Calu3 (cell line): ENCODE measurements at regions not wholly inside any gene's neighbourhood (a gene's known extent, or its start where the extent isn't known, plus 50 kb on each side); places are given as distances from the start of the nearest gene placed in this dataset.
"Not testable (repeated sequence)": the region's sequence is repeated elsewhere in the genome, so short reads cannot be mapped to it uniquely, and the experiment has no call there.

Experiments used
- BruUV-seq: library from RNA; stranded (reverse); fragments of 400-500 nt; replicated peaks from 2 replicates; lab custom pipeline; 2021; lab: Mats Ljungman, UMichigan
- CTCF ChIA-PET: fragments of 300-600 bp; sonication (Branson Sonifier 250); formaldehyde crosslinking; loops from one replicate; lab custom pipeline; 2022; ENCODE audit warnings: antibody characterized with exemption; lab: Charles Lee
- DNase-seq: peaks from one replicate; pipeline ENCODE4 v3.0.0; 2022
- H3K27ac Mint-ChIP-seq: one replicate; pipeline ENCODE4 v1.8.0; 2022; ENCODE audit warnings: mixed read lengths; ENCODE audit not compliant: unreplicated experiment
- H3K27me3 Mint-ChIP-seq: one replicate; pipeline ENCODE4 v1.8.0; 2022; ENCODE audit warnings: mixed read lengths; ENCODE audit not compliant: unreplicated experiment
- H3K36me3 Mint-ChIP-seq: one replicate; pipeline ENCODE4 v1.8.0; 2022; ENCODE audit warnings: mild to moderate bottlenecking, moderate library complexity, mixed read lengths; ENCODE audit not compliant: insufficient read depth, unreplicated experiment
- H3K4me1 Mint-ChIP-seq: one replicate; pipeline ENCODE4 v1.8.0; 2022; ENCODE audit warnings: mild to moderate bottlenecking, low read depth, mixed read lengths; ENCODE audit not compliant: unreplicated experiment
- H3K4me3 Mint-ChIP-seq: one replicate; pipeline ENCODE4 v1.8.0; 2022; ENCODE audit warnings: mild to moderate bottlenecking, low read depth, moderate library complexity, mixed read lengths; ENCODE audit not compliant: unreplicated experiment
- H3K9me3 Mint-ChIP-seq: one replicate; pipeline ENCODE4 v1.8.0; 2022; ENCODE audit warnings: low read depth, mixed read lengths; ENCODE audit not compliant: unreplicated experiment
- intact Hi-C: fragments of 100-400 bp; cut with micrococcal nuclease; formaldehyde crosslinking; loops from one replicate; pipeline ENCODE4 v1.10.0; 2022; ENCODE audit not compliant: unreplicated experiment
- TF ChIP-seq, protein P1 (sequence below): fragments of 200-600 bp; IDR thresholded peaks from one replicate; pipeline ENCODE4 v1.8.0; 2022; ENCODE audit warnings: antibody characterized with exemption; ENCODE audit not compliant: unreplicated experiment

DNA sequence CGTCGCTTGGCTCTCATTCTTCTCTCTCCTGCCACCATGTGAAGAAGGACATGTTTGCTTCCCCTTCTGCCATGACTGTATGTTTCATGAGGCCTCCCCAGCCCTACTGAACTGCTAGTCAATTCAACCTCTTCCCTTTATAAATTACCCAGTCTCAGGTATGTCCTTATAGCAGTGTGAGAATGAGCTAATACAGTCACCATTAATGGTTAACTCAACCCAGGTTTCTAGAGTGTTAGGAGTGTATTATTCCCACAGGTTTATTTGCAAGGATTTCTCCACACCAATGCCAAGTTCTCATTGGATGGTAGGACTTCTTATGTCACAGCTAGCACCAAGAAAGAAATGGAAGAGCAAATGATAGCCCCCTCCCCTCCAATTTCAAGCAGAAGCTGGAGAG is 71.9 kb downstream of the DYNAP start:
- H3K4me1 Mint-ChIP-seq: no peaks in the 10 kb centered on the region
- no TSS peak for BruUV-seq
- peaks cover 4% of the 10 kb centered on the region for H3K9me3 Mint-ChIP-seq
- no peak for DNase-seq
- TF ChIP-seq, protein P1, sequence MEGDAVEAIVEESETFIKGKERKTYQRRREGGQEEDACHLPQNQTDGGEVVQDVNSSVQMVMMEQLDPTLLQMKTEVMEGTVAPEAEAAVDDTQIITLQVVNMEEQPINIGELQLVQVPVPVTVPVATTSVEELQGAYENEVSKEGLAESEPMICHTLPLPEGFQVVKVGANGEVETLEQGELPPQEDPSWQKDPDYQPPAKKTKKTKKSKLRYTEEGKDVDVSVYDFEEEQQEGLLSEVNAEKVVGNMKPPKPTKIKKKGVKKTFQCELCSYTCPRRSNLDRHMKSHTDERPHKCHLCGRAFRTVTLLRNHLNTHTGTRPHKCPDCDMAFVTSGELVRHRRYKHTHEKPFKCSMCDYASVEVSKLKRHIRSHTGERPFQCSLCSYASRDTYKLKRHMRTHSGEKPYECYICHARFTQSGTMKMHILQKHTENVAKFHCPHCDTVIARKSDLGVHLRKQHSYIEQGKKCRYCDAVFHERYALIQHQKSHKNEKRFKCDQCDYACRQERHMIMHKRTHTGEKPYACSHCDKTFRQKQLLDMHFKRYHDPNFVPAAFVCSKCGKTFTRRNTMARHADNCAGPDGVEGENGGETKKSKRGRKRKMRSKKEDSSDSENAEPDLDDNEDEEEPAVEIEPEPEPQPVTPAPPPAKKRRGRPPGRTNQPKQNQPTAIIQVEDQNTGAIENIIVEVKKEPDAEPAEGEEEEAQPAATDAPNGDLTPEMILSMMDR: no peak
- no peak overlapping the region for H3K27ac Mint-ChIP-seq
- H3K4me3 Mint-ChIP-seq: no peak overlapping the region
- H3K36me3 Mint-ChIP-seq: no peaks in the 10 kb centered on the region
- no peaks in the 10 kb centered on the region for H3K27me3 Mint-ChIP-seq
- intact Hi-C loops: no loop called here
- CTCF ChIA-PET: no interaction called here

GRCh38 chr18:54669701-54670100 is 78.7 kb downstream of the DYNAP start:
- intact Hi-C loops: loop anchor here (5.0 kb wide), 1 partner anchor 277 kb away; no protein-coding TSS in a partner anchor
- H3K27me3 Mint-ChIP-seq, H3K9me3 Mint-ChIP-seq, CTCF ChIA-PET, DNase-seq, H3K4me3 Mint-ChIP-seq, BruUV-seq, H3K36me3 Mint-ChIP-seq, H3K27ac Mint-ChIP-seq: not testable (repeated sequence)
- H3K4me1 Mint-ChIP-seq: peaks cover 11% of the 10 kb centered on the region

GRCh38 chr18:54671291-54671881 is 80.3 kb downstream of the DYNAP start:
- no peak overlapping the region for H3K27ac Mint-ChIP-seq
- TF ChIP-seq, protein P1: peak; percentile 55
- intact Hi-C loops: loop anchor here (1.0 to 5.0 kb wide), 3 partner anchors 112 to 279 kb away; no protein-coding TSS in a partner anchor
- BruUV-seq: no TSS peak
- H3K4me1 Mint-ChIP-seq: peaks cover 11% of the 10 kb centered on the region
- peaks cover 2% of the 10 kb centered on the region for H3K9me3 Mint-ChIP-seq
- H3K27me3 Mint-ChIP-seq: no peaks in the 10 kb centered on the region
- DNase-seq: peak; percentile 26
- CTCF ChIA-PET: interaction anchor here (1.0 kb wide), 1 partner anchor 112 kb away, joined by 3 read pairs; no protein-coding TSS in a partner anchor
- no peak overlapping the region for H3K4me3 Mint-ChIP-seq
- no peaks in the 10 kb centered on the region for H3K36me3 Mint-ChIP-seq

DNA sequence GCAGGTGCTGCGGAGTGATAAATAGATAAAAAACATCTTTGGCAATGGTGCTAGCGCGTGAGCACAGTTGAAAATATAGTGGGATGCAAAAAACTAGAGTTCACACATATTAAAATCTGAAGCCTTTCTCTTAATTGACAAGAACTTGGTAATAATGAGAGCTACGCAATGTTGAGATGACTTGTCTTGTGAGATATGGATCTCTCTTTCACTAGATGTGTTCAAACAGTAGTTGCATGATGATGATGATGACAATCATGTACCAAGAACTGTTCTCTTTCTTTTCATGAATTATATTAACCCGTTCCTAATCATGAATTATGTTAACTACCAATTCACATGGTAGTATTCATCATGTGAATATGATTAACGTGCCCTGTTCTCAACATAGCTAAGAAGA is 81.1 kb downstream of the DYNAP start:
- CTCF ChIA-PET: interaction anchor here (1.0 to 1.2 kb wide), 2 partner anchors 112 to 317 kb away, joined by 3 read pairs; no protein-coding TSS in a partner anchor

More for the DNA sequence above, 81.1 kb downstream of the DYNAP start:
- H3K9me3 Mint-ChIP-seq: peaks cover 2% of the 10 kb centered on the region
- no peak for DNase-seq
- no peaks in the 10 kb centered on the region for H3K36me3 Mint-ChIP-seq
- H3K4me1 Mint-ChIP-seq: peaks cover 11% of the 10 kb centered on the region
- no peak overlapping the region for H3K27ac Mint-ChIP-seq
- intact Hi-C loops: loop anchor here (5.0 kb wide), 1 partner anchor 280 kb away; no protein-coding TSS in a partner anchor
- H3K4me3 Mint-ChIP-seq: no peak overlapping the region
- no TSS peak for BruUV-seq
- TF ChIP-seq, protein P1: no peak
- no peaks in the 10 kb centered on the region for H3K27me3 Mint-ChIP-seq
